ENCODE measurements at regions not wholly inside any gene's neighbourhood (a gene's known extent, or its start where the extent isn't known, plus 50 kb on each side); places are given as distances from the start of the nearest gene placed in this dataset.

DNA sequence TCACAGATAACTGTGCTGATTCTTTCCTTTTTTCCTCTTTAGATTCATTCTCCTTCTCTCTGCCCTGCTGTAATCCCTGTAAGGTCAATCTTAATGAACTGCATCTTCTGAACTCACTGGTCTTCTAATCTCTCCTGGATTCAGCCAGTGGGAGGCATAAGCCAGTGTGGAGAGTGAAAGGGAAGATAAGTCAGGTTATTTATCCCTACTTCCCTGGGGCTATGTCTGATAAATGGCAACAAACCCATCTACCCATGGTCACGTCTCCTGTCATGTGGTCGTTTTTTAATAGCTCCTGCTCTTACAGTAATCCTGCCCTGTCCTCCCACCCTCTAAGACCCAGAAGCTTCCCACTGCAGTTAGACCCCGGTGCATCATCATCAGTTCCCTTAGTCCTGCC is 199.6 kb upstream of the NAALADL2 start:
- TF ChIP-seq TBP (IDR thresholded peaks at IDR 0.05; ENCODE audit: low read depth, low read length): no peak
- TF ChIP-seq POLR2A (IDR thresholded peaks at IDR 0.05; ENCODE audit: control extremely low read depth in 1 of 2, low read depth in 2 of 2, low read length in 2 of 2): no peak
- TF ChIP-seq, protein P1, sequence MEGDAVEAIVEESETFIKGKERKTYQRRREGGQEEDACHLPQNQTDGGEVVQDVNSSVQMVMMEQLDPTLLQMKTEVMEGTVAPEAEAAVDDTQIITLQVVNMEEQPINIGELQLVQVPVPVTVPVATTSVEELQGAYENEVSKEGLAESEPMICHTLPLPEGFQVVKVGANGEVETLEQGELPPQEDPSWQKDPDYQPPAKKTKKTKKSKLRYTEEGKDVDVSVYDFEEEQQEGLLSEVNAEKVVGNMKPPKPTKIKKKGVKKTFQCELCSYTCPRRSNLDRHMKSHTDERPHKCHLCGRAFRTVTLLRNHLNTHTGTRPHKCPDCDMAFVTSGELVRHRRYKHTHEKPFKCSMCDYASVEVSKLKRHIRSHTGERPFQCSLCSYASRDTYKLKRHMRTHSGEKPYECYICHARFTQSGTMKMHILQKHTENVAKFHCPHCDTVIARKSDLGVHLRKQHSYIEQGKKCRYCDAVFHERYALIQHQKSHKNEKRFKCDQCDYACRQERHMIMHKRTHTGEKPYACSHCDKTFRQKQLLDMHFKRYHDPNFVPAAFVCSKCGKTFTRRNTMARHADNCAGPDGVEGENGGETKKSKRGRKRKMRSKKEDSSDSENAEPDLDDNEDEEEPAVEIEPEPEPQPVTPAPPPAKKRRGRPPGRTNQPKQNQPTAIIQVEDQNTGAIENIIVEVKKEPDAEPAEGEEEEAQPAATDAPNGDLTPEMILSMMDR (IDR thresholded peaks at IDR 0.05; ENCODE audit: control extremely low read depth in 1 of 3, insufficient read depth in 1 of 3, low read depth in 1 of 3, low read length in 3 of 3): no peak
- TF ChIP-seq ZNF274 (IDR thresholded peaks at IDR 0.05; ENCODE audit: borderline replicate concordance, extremely low read depth, low read length): no peak
- no peak for TF ChIP-seq EGR1 (IDR thresholded peaks at IDR 0.05; ENCODE audit: borderline replicate concordance, low read depth, low read length)
- no peak for TF ChIP-seq SIN3A (conservative IDR thresholded peaks at IDR 0.05 in 1 of 2, IDR thresholded peaks at IDR 0.05 in 1 of 2; ENCODE audit: low read depth in 1 of 2, low read length in 2 of 2)
- TF ChIP-seq PHF8 (conservative IDR thresholded peaks at IDR 0.05; ENCODE audit: low read depth, low read length): no peak
- no peak for TF ChIP-seq MAFK (IDR thresholded peaks at IDR 0.05; ENCODE audit: low read depth, low read length)
- no peak for TF ChIP-seq RFX5 (IDR thresholded peaks at IDR 0.05; ENCODE audit: borderline replicate concordance, low read depth, low read length)
- no peak for TF ChIP-seq RNF2 (IDR thresholded peaks at IDR 0.05; ENCODE audit: borderline replicate concordance, low read depth, low read length, missing control alignments, poor library complexity, severe bottlenecking)
